ENCODE measurements at regions not wholly inside any gene's neighbourhood (a gene's known extent, or its start where the extent isn't known, plus 50 kb on each side); places are given as distances from the start of the nearest gene placed in this dataset.
A peak's percentile ranks its signal among the peaks of the same experiment; 100 is the strongest.
"Not testable (repeated sequence)": the region's sequence is repeated elsewhere in the genome, so short reads cannot be mapped to it uniquely, and the experiment has no call there.

DNA sequence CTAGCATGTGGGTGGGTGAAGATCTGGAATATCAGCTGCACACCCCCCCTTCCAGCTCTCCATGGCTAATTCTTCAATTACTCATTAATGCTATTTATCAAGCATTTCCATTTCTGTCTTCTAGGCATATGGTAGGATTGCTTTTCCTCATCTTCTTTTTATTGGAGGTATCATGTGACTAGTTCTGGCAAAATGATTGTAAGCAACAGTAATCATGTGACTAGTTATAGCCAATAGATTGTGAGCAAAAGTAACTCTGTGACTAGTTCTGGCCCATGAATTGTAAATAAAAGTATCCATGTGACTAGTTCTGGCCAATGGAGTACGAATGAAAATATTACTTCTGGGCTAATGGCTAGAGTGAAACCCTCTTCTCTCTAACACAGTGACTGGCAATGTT is 107.0 kb upstream of the TMEM132E start:
- DNase-seq (ENCODE audit: low read depth), result no peak

DNA sequence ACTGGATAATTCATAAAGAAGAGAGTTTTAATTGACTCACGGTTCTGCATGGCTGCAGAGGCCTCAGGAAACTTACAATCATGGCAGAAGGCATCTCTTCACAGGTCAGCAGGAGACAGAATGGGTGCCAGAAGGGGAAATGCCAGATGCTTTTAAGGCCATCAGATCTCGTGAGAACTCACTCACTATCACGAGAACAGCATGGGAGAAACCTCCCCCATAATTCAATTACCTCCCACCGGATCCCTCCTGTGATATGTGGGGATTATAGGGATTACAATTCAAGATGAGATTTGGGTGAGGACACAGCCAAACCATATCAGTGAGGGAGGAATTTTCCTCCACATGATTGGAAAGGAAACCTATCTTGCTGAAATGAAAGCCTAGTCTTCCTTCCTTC is 108.1 kb upstream of the TMEM132E start:
- not testable (repeated sequence) for DNase-seq (ENCODE audit: low read depth)

DNA sequence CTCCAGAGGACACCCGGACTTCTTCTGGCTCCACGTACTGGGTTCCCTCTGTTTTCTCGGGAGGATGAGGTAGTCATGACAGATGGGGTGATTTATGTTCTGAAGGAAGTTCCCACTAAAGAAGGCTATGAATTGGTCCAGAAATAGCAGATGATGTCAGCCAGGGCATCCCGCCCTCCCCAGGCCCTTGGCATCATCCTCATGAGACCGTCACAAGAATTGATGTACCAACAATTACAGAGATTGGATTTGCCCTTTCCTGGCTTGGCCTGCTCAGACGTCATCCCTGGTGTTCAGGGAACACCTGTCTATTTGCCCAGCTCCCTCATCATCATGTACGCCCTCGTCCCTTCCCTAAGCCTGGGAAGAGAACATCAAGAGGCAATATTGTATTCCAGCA is 102.8 kb upstream of the CCL1 start:
- no peak for DNase-seq (ENCODE audit: low read depth)

DNA sequence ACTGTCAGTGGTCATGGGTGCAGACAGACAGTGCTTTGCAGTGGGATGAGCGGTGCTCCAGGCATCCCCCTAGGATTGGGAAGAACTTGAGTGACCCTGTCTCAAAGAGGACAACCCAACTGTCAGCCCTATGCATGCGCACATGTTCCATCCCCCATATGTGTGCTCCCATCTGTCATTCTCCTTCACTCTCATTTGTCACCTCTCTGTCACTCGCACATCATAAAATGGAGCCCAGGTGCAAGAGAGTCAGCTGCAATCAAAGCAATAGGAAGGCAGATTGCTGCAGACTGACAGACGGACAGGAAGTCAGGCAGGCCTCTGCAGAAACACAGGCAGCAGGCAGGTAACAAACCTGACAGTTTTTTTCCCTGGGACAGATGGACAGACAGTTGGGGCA is 101.8 kb upstream of the CCL1 start:
- DNase-seq (ENCODE audit: low read depth), result no peak

DNA sequence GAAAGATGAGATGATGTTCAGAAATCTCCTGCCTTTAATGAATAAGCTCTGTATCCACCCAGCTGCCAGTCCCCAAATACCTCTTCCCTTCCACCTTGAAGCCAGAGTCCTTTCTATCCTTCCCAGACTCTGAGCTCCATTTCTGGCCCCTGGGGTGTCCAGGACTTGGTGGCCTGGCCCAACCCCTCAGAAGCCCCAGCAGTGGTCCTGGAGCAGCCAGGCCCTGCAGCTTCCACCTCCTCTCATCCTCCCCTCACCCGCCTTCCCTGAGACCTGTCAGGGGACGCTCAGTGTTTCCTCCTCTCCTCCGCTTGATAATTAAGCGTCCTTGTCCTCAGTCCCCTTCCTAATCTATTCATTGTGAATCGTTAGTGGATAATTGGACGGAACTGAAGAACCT is 95.2 kb upstream of the CCL1 start:
- no peak for DNase-seq (ENCODE audit: low read depth)

DNA sequence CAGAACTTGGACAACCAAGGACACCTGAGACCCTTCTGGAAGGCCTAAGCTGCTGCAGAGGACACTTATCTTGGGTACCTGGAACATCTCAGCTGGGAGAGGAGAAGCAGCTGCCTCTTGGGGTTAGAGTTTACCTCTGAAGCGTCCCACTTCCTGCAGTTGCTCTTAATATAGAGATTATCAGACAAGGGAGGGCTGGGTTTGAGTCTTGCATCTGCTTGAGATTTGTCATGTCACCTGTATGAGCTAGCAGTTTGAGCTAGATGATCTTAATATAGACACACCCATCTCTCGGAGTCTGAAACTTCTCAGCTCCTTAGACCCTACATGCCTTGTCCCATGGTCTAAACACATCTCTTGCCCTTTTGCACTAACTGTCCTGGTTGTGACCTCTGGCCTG is 93.1 kb upstream of the CCL1 start:
- no peak for DNase-seq (ENCODE audit: low read depth)

DNA sequence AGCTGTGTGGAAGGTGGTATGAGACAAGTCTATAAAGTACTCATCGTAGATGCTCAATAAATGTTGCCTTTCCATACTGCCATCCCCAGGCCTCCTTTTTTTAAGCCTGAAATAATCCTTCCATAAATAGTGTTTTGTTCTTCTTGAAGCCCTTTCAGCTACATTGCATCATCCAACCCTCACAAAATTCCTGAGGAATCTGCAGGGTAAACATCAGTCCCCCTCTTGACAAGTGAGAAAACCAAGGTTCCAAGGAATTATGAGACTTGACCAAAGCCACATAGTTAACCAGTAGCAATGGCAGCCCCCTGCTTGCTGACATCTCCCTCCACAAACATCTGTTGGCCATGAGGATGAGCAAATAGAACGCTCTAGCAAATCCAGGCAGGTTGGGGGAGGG is 89.7 kb upstream of the CCL1 start:
- DNase-seq (ENCODE audit: low read depth), result no peak

DNA sequence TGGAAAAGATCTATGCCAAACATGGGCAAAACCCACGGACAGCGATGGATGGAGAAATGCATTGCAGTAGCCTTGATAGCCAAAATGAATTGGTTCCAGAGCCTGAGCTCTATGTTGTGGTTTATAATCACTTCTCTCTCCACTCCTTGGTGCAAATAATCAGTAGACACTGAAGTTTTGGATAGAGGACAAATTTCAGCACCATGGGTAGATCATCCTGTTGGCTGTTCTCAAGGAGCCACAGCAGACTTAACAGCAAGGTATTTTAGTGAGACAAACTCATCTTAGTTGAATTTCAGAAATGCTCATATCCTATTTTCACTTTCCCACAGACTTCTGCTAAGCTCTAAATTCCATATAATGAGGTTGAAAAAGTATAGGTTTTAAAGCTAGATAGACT is 88.3 kb upstream of the CCL1 start:
- DNase-seq (ENCODE audit: low read depth), result no peak

DNA sequence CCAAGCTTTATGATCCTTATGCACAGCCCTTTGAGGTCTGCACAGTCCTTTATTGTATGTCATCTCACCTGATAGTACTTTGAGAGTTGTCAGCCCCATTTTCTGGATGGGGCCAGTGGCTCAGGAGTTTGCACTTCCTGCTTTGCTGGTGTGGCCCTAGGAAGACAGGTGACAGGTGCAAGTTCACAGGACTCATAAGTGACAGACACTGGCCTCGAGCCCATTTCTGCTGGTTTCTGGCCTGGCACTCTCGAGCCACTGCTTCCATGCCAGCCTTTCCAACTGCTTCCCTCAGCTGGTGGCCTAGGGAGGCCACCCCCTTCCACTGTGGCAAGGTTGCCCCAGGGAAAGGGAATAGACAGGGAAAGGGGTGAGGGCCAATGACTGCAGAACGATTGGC is 84.4 kb upstream of the CCL1 start:
- DNase-seq (ENCODE audit: low read depth), result no peak

DNA sequence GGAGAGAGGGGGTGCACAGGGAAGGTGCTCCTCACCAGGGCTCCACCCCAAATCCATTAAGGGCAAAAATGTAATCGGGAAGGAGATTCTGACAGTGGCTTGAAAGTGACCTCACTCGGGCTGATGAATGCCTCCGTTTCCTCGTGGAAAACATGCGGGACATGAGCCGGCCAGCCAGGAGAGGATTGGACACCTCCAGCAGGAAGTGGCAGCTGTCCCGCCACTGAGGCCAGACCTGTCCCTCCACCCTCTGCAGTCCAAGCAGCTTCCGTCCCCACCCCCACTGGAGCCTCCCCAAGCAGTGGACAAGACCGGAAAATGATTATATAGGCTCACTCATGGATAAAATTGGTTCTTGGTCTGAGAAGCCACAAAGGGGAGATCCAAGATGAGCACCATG is 82.1 kb upstream of the CCL1 start:
- DNase-seq (ENCODE audit: low read depth), result no peak

DNA sequence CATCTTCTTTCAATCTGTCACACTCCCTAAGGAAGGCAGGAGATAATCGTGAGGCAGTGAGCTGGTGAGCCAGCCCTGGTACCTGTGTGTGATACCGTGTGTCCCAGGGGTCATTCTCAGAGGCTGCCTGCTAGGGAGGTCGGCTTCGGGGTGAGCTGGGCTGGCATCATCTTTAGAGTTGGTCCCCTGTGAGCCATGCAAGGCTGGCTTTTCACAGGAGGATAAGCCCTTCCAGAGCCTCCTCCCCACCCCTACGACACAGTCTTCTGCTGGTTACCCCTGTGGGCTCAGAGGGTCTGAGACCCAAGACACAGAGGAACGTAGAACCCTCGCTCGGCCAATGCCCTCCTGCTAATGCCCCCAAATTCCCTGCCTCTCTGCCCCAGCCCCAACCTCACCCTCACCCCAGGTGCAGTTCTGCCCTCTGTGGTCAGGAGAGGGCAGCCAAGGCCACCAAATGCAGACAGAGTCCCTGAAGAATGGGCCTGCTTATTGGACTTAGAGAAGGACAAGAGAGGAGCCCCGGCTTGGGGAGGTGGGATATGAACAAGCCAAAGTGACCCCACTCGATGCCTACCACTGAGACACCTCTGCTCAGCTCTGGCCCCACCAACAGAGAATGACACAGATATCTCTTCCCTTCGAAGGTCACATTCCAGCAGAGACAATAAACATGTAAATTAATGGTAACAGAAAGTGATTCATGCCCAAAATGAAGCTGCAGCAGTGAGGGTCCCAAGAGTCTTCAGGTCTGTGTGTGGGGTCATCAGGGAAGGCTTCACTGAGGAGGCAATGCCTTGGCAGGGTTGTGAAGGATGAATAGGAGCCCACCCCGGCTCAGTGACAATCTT is 80.8 kb upstream of the CCL1 start:
- DNase-seq (ENCODE audit: low read depth), result no peak

DNA sequence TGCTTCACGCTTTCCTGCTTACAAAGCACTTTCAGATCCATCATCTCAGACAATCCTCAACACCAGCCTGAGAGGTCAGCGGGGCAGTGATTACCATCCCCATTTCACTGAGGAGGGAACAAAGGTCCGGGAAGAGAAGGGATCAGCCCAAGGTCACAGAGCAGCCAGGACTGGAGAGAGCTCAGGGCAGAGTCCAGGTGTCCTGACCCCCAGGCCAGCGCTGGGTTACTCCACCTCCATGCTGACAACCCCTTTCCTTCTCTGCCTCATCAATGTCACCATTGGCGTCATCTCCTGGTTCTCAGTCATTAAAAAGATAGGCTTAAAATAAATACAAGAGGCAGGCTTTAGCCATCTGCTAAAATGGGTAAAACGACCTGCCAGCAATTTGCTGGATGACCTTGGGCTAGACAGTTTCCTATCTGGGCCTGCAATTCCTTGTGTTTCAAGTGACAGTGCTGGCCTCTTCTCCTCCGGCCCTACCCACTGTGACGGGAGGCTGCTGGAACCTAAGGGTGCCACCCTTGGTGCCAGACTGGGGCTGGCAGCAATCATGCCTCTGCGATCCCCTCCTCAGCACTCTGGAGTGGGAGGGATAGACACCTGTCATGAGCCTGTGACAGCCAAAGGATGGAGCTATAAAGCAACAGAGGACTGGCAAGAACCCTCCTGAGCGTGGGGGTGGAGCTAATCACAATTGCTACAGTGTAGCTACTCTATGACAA is 79.5 kb upstream of the CCL1 start:
- DNase-seq (ENCODE audit: low read depth), result no peak

DNA sequence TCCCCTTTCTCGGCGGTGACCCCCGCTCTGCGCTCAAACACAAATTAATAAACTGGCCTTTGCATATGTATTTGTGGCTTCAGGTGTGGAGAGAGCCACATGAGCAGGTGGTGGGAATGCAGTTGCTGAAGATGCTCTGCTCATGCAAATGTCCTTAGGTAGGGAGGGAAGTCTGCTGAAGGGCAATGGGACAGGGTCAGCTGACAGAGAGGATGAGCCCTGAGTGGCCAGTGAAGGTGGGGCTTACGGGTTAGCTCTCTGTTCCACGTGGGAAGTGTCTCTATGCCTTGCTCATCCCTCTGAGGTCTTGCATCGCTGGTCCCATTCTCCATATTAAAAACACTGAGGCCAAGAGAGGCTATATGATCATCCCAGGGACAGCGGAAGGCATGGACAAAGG is 74.2 kb upstream of the CCL1 start:
- DNase-seq (ENCODE audit: low read depth), result no peak

DNA sequence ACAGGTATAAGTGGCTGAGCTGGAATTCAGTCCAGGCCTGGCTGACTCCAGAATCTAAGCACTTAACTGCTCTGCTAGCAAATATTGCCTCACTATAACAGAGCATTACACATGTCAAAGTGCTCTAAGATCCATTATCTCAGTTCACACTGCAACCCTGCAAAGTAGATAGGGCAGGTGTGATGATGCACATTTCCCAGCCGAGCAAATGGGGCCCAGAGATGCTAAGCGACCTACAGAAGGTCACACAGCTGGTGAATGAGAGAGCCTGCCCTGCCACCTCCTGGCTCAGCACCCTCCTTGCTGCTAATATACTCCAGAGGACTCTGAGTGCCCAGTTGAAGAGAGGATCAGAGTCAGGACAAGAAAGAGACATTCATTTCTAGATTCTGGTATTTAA is 73.6 kb upstream of the CCL1 start:
- no peak for DNase-seq (ENCODE audit: low read depth)

DNA sequence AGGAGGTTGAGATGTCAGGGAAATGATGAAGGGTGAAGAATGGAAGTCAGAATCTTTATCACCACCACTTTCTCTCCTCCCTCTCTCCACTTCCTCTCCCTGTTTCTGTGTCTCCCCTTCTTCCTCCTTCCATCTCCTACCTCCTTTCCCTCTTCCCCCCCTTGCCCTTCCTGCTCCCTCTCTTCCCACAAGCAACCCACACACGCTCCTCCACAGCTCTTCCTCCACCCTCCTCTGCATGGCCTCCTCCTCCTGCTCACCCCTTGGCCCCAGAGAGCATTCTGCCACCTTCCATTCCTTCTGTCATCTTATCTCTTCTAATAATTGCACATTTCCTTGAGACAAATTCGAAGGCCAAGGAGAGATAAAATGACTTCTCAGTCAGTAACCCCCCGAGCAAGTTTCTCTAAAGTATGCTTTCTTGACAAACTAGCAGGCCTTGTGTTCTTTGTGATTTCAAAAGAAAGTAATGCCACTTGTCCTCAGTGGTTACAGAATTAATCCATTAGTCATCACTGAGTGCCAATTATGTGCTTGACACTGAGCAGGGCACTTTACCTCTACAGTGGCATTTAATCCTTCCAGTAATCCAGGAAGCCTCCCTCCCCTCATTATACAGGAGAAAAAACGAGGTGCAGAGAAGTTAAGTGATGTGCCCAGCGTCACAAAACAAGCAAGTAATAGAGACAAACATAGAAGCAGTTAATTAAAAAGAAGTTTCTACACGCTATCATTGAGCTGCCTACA is 72.3 kb upstream of the CCL1 start:
- no peak for DNase-seq (ENCODE audit: low read depth)

DNA sequence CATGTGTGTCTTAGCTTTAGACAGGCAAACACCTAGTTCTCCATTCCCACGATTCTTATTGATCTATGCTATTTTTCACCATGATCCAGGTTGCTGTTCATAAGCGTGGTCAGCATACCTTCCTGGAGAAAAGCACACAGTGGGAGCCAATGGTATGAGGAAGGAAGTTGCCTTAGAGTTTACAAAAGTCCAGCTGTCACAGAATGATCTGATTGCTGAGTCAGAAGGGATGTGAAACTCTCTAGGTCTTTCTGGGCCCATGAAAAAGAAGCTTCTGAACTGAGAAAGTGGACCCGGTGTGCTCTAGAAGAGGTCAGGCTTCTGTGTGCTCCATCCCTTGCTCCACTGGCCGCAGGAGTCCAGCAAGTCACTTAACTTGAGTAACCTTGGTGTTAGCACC is 71.0 kb upstream of the CCL1 start:
- no peak for DNase-seq (ENCODE audit: low read depth)

DNA sequence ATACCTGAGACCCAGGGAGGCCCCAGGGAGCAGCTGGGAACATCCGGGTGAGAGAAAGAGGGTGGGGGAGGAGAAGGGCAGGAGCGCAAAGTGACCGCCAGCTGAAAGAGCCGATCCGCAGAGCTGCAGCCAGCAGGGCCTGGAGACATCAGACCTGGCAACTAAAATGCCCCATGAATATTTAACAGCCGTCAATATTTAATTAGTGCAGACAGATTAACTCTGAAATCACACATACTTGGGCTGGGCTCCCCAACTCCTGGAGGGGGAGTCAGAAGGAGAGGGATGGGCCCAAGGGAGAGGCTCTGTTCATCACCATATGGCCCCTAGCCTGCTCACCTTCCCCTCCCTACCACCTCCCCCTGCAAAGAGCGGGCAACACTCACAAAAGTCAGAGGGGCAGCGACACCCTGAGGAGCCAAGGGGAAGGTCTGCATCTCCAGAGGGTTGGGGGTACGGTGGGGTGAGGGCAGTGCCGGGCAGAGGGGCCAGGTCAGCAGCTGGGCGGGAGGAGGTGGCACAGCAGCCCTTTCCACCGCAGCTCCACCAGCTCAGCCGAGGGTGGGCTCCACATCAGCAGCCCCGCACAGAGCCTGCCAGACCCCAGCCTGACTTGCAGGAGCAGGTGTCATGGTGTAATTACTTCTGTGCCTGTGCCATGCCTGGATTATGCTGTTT is 61.9 kb upstream of the CCL1 start:
- no peak for DNase-seq (ENCODE audit: low read depth)

DNA sequence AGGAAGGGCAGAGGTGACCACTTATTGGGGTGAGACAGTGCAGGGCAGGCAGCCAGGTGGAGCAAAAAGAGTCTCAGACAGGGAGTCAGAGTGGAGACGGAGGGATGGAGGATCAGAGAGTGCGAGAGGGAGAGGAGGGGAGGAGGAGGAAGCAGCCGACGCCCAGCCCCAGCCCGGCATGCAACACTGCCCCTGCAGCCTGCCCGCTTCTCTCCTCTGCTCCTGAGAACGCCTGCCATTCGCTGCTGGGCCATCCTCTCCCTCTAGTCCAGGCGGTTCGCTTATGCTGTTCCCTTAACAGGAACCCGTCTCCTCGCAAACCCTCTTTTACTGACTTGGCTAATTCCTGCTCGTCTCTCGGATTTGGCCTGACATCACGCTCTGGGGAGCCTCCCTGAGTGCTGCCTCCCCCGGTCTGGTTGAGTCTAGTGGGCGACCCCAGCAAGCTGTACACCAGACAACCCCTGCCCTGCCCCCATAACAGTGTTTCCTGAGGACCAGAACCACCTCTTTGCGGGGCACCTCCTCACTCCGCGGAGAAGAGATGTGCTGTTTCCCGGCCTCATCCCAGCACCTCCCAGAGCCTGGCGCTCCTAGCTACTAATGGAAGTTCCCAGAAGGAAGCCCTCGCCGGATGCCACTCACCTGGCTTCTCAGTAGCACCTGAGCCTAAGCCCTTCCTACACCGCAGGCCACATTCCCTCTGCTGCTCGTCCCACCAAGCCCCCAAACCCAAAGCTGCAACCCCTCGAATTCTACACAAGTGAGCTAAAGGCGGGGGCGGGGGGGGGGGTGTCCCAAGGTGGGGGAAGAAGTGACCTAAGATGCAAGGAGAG is 61.2 kb upstream of the CCL1 start:
- no peak for DNase-seq (ENCODE audit: low read depth)

DNA sequence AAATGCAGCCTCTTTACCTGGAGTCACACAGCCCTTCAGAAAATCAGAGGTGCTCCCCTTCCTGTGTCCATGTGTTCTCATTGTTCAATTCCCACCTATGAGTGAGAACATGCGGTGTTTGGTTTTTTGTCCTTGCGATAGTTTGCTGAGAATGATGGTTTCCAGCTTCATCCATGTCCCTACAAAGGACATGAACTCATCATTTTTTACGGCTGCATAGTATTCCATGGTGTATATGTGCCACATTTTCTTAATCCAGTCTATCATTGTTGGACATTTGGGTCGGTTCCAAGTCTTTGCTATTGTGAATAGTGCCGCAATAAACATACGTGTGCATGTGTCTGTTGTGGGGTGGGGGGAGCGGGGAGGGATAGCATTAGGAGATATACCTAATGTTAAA is 60.3 kb upstream of the CCL1 start:
- DNase-seq (ENCODE audit: low read depth), result not testable (repeated sequence)

DNA sequence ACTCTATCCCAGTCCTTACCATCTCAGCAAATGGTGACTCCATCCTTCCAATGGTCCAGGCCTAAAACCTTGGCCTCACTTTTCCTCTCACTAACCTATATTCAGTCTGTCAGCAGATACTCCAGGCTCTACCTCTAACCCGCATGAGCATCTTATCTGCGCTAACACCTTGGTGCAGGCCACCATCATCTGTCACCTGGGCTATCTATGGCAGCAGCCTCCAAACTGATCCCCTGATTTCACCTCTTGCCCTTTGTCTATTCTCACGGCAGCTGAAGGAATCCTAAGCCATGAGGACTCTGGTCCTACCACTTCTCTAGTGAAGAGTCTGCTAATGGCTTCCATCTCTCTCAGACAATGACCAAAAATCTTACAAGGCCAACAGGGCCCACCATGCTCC is 57.9 kb upstream of the CCL1 start:
- no peak for DNase-seq (ENCODE audit: low read depth)

DNA sequence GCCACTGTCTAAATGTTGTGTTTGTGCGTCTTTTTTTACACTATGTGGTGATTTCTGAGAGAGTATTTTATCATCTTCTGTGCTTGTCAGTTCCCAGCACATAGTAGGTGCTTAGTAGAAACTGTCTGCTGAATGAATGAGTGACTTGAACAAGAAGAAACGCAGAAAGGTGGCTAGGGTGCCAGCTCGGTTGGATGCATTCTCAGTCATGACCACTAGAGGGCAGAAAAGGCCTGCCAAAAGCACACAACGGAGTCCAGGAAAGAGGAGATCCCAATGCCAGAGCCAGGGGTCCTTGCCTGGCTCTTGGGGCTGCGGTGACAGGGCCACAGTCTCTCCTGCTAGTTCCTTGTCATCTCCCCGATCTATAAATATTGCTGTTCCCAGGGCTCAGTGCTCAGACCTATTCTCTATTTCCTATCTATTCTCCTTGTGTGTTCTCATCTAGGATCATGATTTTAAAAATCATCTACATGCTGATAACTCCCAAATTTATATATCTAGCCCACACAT is 57.3 kb upstream of the CCL1 start:
- peak; percentile 47 for DNase-seq (ENCODE audit: low read depth)
